Activated T-cell treated with anti-CD3 and anti-CD28 coated beads, Interleukin-2, amount 50 U/mL, for 24 hours (primary cell): ENCODE measurements at regions not wholly inside any gene's neighbourhood (a gene's known extent, or its start where the extent isn't known, plus 50 kb on each side); places are given as distances from the start of the nearest gene placed in this dataset.
"Not testable (repeated sequence)": the region's sequence is repeated elsewhere in the genome, so short reads cannot be mapped to it uniquely, and the experiment has no call there.

Experiments
- DNase-seq: peaks from one replicate; pipeline ENCODE4 v3.0.0-alpha.2; 2020
- H3K27ac Mint-ChIP-seq: 2 replicates; pipeline ENCODE4 v1.8.0; 2020; ENCODE audit warnings: mild to moderate bottlenecking, mixed read lengths
- H3K27me3 Mint-ChIP-seq: 2 replicates; pipeline ENCODE4 v1.8.0; 2020; ENCODE audit warnings: mixed read lengths
- H3K36me3 Mint-ChIP-seq: 2 replicates; pipeline ENCODE4 v1.8.0; 2020; ENCODE audit warnings: low read depth, mixed read lengths
- H3K4me1 Mint-ChIP-seq: 2 replicates; pipeline ENCODE4 v1.8.0; 2020; ENCODE audit warnings: low read depth, mixed read lengths
- H3K4me3 Mint-ChIP-seq: 2 replicates; pipeline ENCODE4 v1.8.0; 2020; ENCODE audit warnings: mild to moderate bottlenecking, moderate library complexity, mixed read lengths
- H3K9me3 Mint-ChIP-seq: 2 replicates; pipeline ENCODE4 v1.8.0; 2020; ENCODE audit warnings: mixed read lengths

DNA sequence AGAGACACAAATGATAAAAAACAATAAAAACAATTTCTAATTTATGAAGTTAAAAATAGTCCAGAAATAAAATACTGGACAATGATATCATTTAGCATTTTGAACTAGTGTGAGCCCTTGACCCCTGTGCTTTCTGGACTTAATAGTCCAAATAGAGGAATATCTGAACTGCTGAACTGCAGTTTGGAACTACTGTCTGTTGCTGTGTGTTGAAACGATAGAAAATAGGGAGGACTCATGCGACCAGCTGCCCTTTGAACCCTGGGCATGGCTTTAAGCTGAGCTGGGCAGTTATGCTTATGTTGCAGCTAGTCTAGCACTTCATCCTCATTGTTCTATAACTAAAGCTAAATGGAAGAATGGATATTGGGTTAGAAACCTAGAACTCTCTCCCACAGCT is 99.5 kb downstream of the FMR1NB start:
- no peak for DNase-seq
- Mint-ChIP-seq H3K36me3 (no peaks in the 10 kb centered on the region), H3K4me1 (no peaks in the 10 kb centered on the region), H3K9me3 (no peaks in the 10 kb centered on the region), H3K27me3 (peaks cover 12% of the 10 kb centered on the region), H3K4me3 (no peak overlapping the region), H3K27ac (no peak overlapping the region)

DNA sequence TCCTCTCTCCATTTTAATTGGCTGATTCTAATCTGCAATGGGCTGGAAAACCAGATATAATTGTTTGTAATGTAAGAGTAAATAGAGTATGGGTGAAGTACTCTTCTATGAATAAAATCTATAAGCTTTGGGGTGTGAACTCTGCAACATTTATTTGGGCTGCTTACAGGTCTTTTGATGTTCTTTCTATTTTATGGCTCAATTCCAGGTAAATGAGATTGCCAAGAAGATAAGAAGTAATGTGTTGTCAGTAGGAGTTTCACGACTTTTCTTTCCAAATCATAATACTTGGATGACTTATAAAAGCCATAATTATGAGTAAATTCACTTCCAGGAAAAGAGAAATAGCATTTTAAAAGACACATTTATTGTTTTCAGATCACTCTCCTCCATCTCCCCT is 103.5 kb downstream of the FMR1NB start:
- Mint-ChIP-seq H3K4me3 (no peak overlapping the region), H3K36me3 (no peaks in the 10 kb centered on the region), H3K27me3 (peaks cover 31% of the 10 kb centered on the region), H3K9me3 (no peaks in the 10 kb centered on the region), H3K4me1 (no peaks in the 10 kb centered on the region), H3K27ac (no peak overlapping the region)
- DNase-seq, result no peak

DNA sequence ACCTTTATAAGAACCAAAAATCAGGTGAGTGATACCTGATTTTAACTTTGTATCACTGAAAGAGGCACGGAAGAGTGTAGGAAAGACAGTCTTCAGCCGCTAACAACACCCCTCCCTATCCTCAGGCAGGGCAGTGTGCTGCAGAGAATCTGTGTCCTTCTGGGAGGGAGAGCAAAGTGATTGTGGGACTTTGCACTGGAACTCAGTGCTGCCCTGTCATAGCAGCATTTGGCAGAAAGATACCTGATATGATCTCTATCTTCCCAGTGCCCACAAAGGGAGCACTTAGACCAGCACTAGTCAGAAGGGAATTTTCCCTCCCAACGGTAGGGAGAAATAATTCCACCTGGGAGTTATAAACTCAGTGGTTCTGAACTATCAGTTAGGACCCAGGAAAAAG is 139.0 kb downstream of the FMR1NB start:
- Mint-ChIP-seq H3K27me3 (peaks cover 8% of the 10 kb centered on the region), H3K27ac (no peak overlapping the region), H3K9me3 (peaks cover 5% of the 10 kb centered on the region), H3K4me3 (no peak overlapping the region), H3K4me1 (no peaks in the 10 kb centered on the region), H3K36me3 (no peaks in the 10 kb centered on the region)
- no peak for DNase-seq

- Mint-ChIP-seq H3K27ac (no peak overlapping the region), H3K4me1 (no peaks in the 10 kb centered on the region), H3K4me3 (no peak overlapping the region), H3K9me3 (peaks cover 5% of the 10 kb centered on the region), H3K27me3 (no peaks in the 10 kb centered on the region), H3K36me3 (no peaks in the 10 kb centered on the region)
- no peak for DNase-seq
Observed at GRCh38 chrX:148120999-148121623, 140.0 kb downstream of the FMR1NB start.

DNA sequence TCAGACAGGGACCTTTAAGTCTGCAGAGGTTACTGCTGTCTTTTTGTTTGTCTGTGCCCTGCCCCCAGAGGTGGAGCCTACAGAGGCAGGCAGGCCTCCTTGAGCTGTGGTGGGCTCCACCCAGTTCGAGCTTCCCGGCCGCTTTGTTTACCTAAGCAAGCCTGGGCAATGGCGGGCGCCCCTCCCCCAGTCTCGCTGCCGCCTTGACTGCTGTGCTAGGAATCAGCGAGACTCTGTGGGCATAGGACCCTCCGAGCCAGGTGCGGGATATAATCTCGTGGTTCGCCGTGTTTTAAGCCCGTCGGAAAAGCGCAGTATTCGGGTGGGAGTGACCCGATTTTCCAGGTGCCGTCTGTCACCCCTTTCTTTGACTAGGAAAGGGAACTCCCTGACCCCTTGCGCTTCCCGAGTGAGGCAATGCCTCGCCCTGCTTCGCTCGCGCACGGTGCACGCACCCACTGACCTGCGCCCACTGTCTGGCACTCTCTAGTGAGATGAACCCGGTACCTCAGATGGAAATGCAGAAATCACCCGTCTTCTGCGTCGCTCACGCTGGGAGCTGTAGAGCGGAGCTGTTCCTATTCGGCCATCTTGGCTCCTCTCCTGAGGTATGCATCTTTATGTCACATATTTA is 147.9 kb downstream of the FMR1NB start:
- DNase-seq, H3K9me3 Mint-ChIP-seq, H3K27ac Mint-ChIP-seq, H3K4me3 Mint-ChIP-seq, H3K36me3 Mint-ChIP-seq, H3K4me1 Mint-ChIP-seq: not testable (repeated sequence)
- peaks cover 23% of the 10 kb centered on the region for H3K27me3 Mint-ChIP-seq

GRCh38 chrX:148133105-148133725 is 152.1 kb downstream of the FMR1NB start:
- Mint-ChIP-seq H3K36me3 (no peaks in the 10 kb centered on the region), H3K9me3 (no peaks in the 10 kb centered on the region), H3K4me3 (no peak overlapping the region), H3K27ac (no peak overlapping the region), H3K27me3 (peaks cover 18% of the 10 kb centered on the region), H3K4me1 (no peaks in the 10 kb centered on the region)
- no peak for DNase-seq

DNA sequence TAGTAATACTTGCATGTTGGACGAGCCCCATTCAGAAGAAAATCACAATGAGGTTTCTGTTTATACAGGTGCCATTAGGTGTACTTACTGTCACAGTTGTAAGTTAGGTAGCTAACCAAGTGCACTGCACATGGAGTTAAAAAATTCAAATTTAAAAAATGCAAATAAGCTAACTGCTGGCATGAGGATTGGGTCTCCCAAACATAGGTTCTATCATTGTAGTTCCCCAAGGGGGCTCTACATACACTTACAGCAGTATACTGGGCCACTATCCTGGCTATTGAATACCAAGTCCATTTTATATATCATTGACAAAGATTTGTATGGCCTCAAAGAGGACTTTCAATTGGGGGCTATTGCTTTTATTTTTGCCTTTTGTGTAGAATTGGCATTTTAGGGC is 153.4 kb downstream of the FMR1NB start:
- no peaks in the 10 kb centered on the region for H3K36me3 Mint-ChIP-seq
- no peak for DNase-seq
- no peaks in the 10 kb centered on the region for H3K4me1 Mint-ChIP-seq
- H3K4me3 Mint-ChIP-seq, result no peak overlapping the region
- no peaks in the 10 kb centered on the region for H3K9me3 Mint-ChIP-seq
- H3K27ac Mint-ChIP-seq, result no peak overlapping the region
- H3K27me3 Mint-ChIP-seq, result peaks cover 15% of the 10 kb centered on the region

DNA sequence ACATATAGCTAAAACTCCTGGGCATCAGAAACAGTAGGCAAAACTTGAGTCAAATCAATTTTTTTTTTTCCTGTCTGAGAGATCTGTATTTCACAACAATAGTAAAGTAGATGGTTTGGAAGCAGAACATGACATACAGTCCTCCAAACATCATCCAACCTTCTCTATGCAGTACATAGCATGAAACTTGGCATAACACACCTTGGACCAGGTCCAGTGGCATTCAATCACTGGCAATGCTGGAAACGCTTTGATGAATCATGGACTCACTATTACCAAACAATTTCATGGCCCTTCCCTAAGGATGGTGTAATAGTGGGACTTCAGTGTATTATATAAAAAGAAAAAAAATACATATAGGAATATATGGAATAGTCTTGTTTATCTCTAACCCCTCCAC is 154.6 kb downstream of the FMR1NB start:
- peaks cover 16% of the 10 kb centered on the region for H3K27me3 Mint-ChIP-seq
- H3K4me1 Mint-ChIP-seq, result no peaks in the 10 kb centered on the region
- DNase-seq, result no peak
- no peaks in the 10 kb centered on the region for H3K36me3 Mint-ChIP-seq
- H3K9me3 Mint-ChIP-seq, result no peaks in the 10 kb centered on the region
- H3K4me3 Mint-ChIP-seq, result no peak overlapping the region
- no peak overlapping the region for H3K27ac Mint-ChIP-seq

- no peaks in the 10 kb centered on the region for H3K27me3 Mint-ChIP-seq
- no peaks in the 10 kb centered on the region for H3K4me1 Mint-ChIP-seq
- no peak overlapping the region for H3K4me3 Mint-ChIP-seq
- H3K36me3 Mint-ChIP-seq, result no peaks in the 10 kb centered on the region
- no peak for DNase-seq
- no peaks in the 10 kb centered on the region for H3K9me3 Mint-ChIP-seq
- no peak overlapping the region for H3K27ac Mint-ChIP-seq
Observed at GRCh38 chrX:148146121-148146520, 165.0 kb downstream of the FMR1NB start.

DNA sequence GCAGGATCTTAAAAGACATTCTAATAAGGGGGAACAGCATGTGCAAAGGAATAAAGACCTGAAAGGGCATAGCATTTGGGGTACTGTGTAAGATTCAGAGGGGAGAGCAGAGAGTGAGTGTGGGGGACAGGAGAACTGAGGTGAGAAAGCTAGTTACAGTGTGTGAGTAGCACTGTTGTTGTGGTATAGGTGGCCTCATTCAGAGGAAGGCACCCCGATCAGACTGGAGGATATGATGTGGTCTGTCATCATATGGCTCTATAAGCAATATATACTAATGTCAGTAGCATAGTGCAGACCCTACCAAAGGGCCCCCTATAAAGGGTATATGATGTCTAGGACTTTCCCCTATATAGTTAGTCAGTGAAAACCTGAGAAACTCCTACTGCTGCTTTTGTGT is 175.8 kb downstream of the FMR1NB start:
- H3K4me3 Mint-ChIP-seq, result no peak overlapping the region

DNA sequence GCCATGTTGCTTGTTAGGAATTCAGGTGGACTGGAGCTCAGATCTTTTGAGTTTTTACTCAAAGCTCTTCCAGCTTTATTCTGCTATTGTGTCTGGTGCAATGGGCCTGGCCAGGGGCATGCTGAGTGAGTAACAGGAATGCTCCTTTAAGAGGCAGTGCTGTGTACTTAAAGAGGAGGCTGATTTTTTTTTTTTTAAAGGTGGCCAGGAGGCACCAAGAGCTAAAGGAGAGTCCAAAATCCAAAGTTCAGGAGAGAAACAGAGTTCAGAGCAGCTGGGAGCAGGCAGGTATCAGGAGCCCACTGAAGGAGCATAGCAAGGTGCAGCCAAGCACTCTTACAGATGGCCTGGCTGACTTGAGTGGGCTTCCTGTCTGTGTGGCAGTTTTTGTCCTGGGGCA is 178.7 kb downstream of the FMR1NB start:
- Mint-ChIP-seq H3K36me3 (no peaks in the 10 kb centered on the region), H3K27me3 (peaks cover 34% of the 10 kb centered on the region), H3K27ac (no peak overlapping the region), H3K9me3 (no peaks in the 10 kb centered on the region), H3K4me3 (no peak overlapping the region), H3K4me1 (no peaks in the 10 kb centered on the region)
- DNase-seq, result no peak

More for the DNA sequence above, 175.8 kb downstream of the FMR1NB start:
- Mint-ChIP-seq H3K27ac (no peak overlapping the region), H3K36me3 (no peaks in the 10 kb centered on the region), H3K9me3 (no peaks in the 10 kb centered on the region), H3K4me1 (no peaks in the 10 kb centered on the region), H3K27me3 (peaks cover 36% of the 10 kb centered on the region)
- DNase-seq, result no peak

GRCh38 chrX:148161701-148162100 is 180.6 kb downstream of the FMR1NB start:
- no peaks in the 10 kb centered on the region for H3K4me1 Mint-ChIP-seq
- H3K36me3 Mint-ChIP-seq, result no peaks in the 10 kb centered on the region
- H3K4me3 Mint-ChIP-seq, result no peak overlapping the region
- no peaks in the 10 kb centered on the region for H3K9me3 Mint-ChIP-seq
- no peak for DNase-seq
- peaks cover 31% of the 10 kb centered on the region for H3K27me3 Mint-ChIP-seq
- H3K27ac Mint-ChIP-seq, result no peak overlapping the region

GRCh38 chrX:148185631-148186030 is 204.5 kb downstream of the FMR1NB start:
- no peaks in the 10 kb centered on the region for H3K9me3 Mint-ChIP-seq
- no peak overlapping the region for H3K4me3 Mint-ChIP-seq
- DNase-seq, result no peak
- no peaks in the 10 kb centered on the region for H3K36me3 Mint-ChIP-seq
- H3K27me3 Mint-ChIP-seq, result peaks cover 6% of the 10 kb centered on the region
- no peaks in the 10 kb centered on the region for H3K4me1 Mint-ChIP-seq
- H3K27ac Mint-ChIP-seq, result no peak overlapping the region

DNA sequence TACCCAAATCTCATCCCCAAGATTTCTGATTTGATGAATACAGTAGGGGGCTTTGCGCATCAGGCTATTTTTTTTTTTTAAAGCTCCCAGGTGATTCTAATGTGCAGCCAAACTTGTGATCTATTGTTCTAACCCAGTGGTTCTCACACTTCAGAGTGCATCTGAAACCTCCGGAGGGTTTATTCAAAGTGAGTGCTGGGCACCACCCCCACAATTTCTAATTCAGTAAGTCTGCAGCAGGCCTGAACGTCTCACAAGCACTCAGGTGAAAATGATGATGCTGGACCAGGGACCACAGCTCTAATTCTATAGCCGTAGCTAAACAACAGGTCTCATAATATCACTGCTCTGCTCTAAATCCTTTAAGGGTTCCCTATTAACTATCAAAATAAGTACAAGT is 211.4 kb downstream of the FMR1NB start:
- Mint-ChIP-seq H3K27me3 (peaks cover 12% of the 10 kb centered on the region), H3K27ac (no peak overlapping the region), H3K36me3 (no peaks in the 10 kb centered on the region), H3K9me3 (no peaks in the 10 kb centered on the region), H3K4me3 (no peak overlapping the region), H3K4me1 (no peaks in the 10 kb centered on the region)
- DNase-seq, result no peak

DNA sequence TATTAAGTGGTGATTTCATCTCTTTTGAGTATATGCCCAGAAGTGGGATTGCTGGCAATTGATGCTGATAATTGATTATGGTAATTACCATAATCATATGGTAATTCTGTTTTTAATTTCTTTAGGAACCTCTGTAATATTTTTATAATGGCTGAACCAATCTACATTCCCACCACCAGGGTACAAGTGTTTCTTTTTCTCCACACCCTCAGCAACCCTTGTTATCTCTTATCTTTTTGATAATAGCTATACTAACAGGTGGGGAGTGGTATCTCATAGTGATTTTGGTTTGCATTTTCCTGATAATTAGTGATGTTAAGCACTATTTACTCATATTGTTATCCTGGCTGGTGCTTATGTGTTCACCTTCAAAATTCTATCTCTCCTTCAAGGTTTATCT is 212.6 kb downstream of the FMR1NB start:
- Mint-ChIP-seq H3K4me3 (no peak overlapping the region), H3K27me3 (peaks cover 12% of the 10 kb centered on the region), H3K9me3 (no peaks in the 10 kb centered on the region), H3K36me3 (no peaks in the 10 kb centered on the region), H3K27ac (no peak overlapping the region), H3K4me1 (no peaks in the 10 kb centered on the region)
- no peak for DNase-seq
